ENCODE measurements at regions not wholly inside any gene's neighbourhood (a gene's known extent, or its start where the extent isn't known, plus 50 kb on each side); places are given as distances from the start of the nearest gene placed in this dataset.

GRCh38 chr2:176969642-176970359 is 242.8 kb upstream of the HNRNPA3 start:
- Mint-ChIP-seq H3K4me3 (ENCODE audit: unreplicated experiment) (no peak overlapping the region), H3K27ac (ENCODE audit: unreplicated experiment) (no peak overlapping the region), H3K9me3 (ENCODE audit: unreplicated experiment) (no peaks in the 10 kb centered on the region), H3K4me1 (ENCODE audit: unreplicated experiment) (no peaks in the 10 kb centered on the region), H3K27me3 (ENCODE audit: unreplicated experiment) (peaks cover 2% of the 10 kb centered on the region), H3K36me3 (ENCODE audit: low read depth, unreplicated experiment) (no peaks in the 10 kb centered on the region)
- no peak for TF ChIP-seq CTCF (IDR thresholded peaks at IDR 0.05; ENCODE audit: unreplicated experiment)
- DNase-seq (ENCODE audit: low spot score): no peak

GRCh38 chr2:176976736-176977685 is 235.6 kb upstream of the HNRNPA3 start:
- Mint-ChIP-seq H3K9me3 (ENCODE audit: unreplicated experiment) (no peaks in the 10 kb centered on the region), H3K4me3 (ENCODE audit: unreplicated experiment) (no peak overlapping the region), H3K4me1 (ENCODE audit: unreplicated experiment) (no peaks in the 10 kb centered on the region), H3K36me3 (ENCODE audit: low read depth, unreplicated experiment) (no peaks in the 10 kb centered on the region), H3K27me3 (ENCODE audit: unreplicated experiment) (no peaks in the 10 kb centered on the region), H3K27ac (ENCODE audit: unreplicated experiment) (no peak overlapping the region)
- no peak for DNase-seq (ENCODE audit: low spot score)
- no peak for TF ChIP-seq CTCF (IDR thresholded peaks at IDR 0.05; ENCODE audit: unreplicated experiment)

- Mint-ChIP-seq H3K27ac (ENCODE audit: unreplicated experiment) (no peak overlapping the region), H3K9me3 (ENCODE audit: unreplicated experiment) (no peaks in the 10 kb centered on the region), H3K4me1 (ENCODE audit: unreplicated experiment) (no peaks in the 10 kb centered on the region), H3K36me3 (ENCODE audit: low read depth, unreplicated experiment) (no peaks in the 10 kb centered on the region), H3K4me3 (ENCODE audit: unreplicated experiment) (no peak overlapping the region), H3K27me3 (ENCODE audit: unreplicated experiment) (peaks cover under 1% of the 10 kb centered on the region)
- TF ChIP-seq CTCF (IDR thresholded peaks at IDR 0.05; ENCODE audit: unreplicated experiment): no peak
- no peak for DNase-seq (ENCODE audit: low spot score)
Measured at GRCh38 chr2:176978921-176979320, 233.7 kb upstream of the HNRNPA3 start.

GRCh38 chr2:176979981-176980710 is 232.4 kb upstream of the HNRNPA3 start:
- no peak for DNase-seq (ENCODE audit: low spot score)
- Mint-ChIP-seq H3K9me3 (ENCODE audit: unreplicated experiment) (no peaks in the 10 kb centered on the region), H3K36me3 (ENCODE audit: low read depth, unreplicated experiment) (no peaks in the 10 kb centered on the region), H3K4me3 (ENCODE audit: unreplicated experiment) (no peak overlapping the region), H3K4me1 (ENCODE audit: unreplicated experiment) (no peaks in the 10 kb centered on the region), H3K27me3 (ENCODE audit: unreplicated experiment) (peaks cover 4% of the 10 kb centered on the region), H3K27ac (ENCODE audit: unreplicated experiment) (no peak overlapping the region)
- TF ChIP-seq CTCF (IDR thresholded peaks at IDR 0.05; ENCODE audit: unreplicated experiment): no peak
